ENCODE measurements at regions not wholly inside any gene's neighbourhood (a gene's known extent, or its start where the extent isn't known, plus 50 kb on each side); places are given as distances from the start of the nearest gene placed in this dataset.

DNA sequence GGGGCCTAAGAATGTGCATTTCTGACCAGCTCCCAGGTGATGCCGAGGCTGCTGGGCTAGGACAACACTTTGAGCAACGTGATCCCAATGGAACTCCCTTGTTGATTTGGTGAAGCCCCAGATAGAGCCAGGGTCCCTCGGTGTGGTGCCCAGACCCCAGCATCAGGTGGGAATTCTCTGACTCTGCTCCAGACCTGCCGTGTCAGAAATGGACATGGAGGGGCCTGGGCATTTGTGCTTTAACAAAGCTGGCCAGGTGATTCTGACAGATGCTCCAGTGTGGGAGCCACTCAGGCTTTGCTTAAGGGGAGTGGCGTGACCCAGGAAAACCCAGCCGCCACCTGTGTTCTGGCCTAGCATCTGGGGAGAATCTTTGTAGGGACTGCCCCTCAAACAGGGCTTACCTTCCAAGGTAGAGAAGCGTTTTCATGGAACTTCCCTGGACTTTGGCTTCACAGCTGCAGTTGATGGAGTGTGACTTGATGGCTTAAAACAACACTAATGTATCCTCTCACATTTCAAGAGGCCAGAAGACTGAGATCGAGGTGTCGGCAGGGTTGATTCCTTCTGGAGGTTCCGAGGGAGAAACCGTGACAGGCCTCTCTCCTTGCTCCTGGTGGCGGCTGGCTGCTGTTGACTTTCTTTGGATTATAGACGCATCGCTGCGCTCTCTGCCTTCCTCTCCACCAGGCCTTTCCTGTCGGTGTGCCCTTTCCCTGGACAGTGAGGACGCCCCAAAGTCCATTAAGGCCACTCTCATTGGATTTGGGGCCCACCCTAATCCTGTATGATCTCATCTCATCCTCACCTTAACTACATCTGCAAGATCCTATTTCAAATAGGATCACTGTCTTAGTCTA lies 57.0 kb upstream of the HDAC4 start:
- DNase-seq = peak; percentile 8
- Mint-ChIP-seq H3K36me3 (ENCODE audit: low read depth) (no peaks in the 10 kb centered on the region), H3K9me3 (peaks cover 7% of the 10 kb centered on the region), H3K4me1 (ENCODE audit: low read depth) (no peaks in the 10 kb centered on the region), H3K27me3 (peaks cover 32% of the 10 kb centered on the region), H3K4me3 (no peak overlapping the region), H3K27ac (no peak overlapping the region)

DNA sequence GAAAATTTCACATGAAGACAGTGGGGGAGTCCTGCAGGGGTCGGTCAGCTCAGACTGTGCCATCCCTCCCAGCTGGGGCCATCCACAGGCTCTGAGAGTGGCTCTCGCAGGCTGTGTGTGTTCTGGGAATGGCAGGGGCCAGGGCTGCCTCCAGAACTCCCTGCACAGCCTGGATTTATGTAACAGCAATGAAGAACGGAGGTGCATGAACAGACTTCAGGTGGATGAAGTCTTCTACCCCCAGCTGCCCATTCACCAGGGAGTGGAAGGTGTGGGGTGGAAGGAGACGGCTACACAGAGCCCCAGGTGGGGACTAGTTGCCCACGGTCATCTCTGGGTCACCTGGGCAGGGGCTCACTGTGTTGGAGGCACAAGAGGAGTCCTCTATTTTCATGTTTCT lies 56.1 kb upstream of the HDAC4 start:
- Mint-ChIP-seq H3K4me3 (no peak overlapping the region), H3K4me1 (ENCODE audit: low read depth) (no peaks in the 10 kb centered on the region), H3K36me3 (ENCODE audit: low read depth) (no peaks in the 10 kb centered on the region), H3K27ac (no peak overlapping the region), H3K27me3 (peaks cover 36% of the 10 kb centered on the region), H3K9me3 (peaks cover 13% of the 10 kb centered on the region)
- no peak for DNase-seq

DNA sequence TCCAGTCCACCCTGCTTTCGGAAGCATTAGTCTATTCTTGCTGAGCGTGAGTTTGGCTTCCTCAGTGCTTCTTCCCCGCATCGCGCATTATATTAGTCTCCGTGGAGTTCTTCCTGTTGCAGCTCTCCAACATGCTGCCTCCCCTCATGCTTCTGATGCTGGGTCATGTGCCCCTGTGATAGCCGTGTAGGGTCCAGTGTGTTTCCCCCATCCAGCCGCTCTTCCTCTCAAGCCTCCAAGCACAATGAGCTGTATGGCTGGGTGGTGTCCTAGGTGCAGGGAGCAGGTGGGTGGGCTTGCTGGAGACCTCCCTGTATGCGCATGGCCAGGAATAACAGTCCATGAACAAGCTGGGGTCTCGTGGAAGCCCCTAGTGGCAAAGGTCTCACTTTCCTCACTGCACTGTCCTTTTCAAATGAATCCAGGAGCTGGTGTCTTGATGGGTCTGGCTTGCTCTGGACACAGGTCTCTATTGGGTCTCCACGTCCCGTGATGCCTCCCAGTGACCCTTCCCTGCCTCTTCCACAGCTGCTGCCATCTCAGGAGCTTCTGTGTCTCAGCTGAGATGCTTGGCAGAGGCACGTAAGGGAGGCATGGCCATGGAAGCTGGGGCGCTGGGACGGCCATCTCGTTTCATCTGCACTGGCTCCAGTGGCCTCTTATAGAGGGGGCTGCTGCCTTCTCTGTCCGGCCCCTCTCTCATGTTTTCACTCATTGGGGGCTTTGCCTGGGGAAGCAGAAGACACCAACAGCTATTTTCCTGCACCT lies 54.8 kb upstream of the HDAC4 start:
- Mint-ChIP-seq H3K4me3 (no peak overlapping the region), H3K4me1 (ENCODE audit: low read depth) (no peaks in the 10 kb centered on the region), H3K27ac (no peak overlapping the region), H3K36me3 (ENCODE audit: low read depth) (no peaks in the 10 kb centered on the region), H3K27me3 (peaks cover 39% of the 10 kb centered on the region), H3K9me3 (peaks cover 16% of the 10 kb centered on the region)
- DNase-seq = peak; percentile 23

DNA sequence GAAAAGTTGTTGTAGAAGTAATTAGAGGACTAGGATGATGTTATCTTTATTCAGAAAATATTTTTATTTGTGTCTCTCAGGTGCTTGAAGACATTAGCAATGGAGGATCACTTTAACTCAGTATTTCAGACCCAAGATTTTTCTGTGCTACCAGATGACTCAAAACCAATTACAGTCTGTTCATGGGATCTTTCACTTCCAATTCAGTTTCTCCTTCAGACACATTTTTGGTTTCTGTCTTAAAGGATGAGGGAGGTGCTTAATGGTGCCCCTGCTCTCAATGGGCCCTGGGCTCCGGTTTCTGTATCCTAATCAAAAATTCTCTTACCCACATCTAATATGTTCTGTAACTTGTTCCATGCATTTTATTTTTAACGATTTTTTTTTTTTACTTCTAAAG lies 53.7 kb upstream of the HDAC4 start:
- Mint-ChIP-seq H3K4me1 (ENCODE audit: low read depth) (no peaks in the 10 kb centered on the region), H3K27ac (no peak overlapping the region), H3K27me3 (peaks cover 37% of the 10 kb centered on the region), H3K9me3 (peaks cover 16% of the 10 kb centered on the region), H3K4me3 (no peak overlapping the region), H3K36me3 (ENCODE audit: low read depth) (no peaks in the 10 kb centered on the region)
- no peak for DNase-seq
